D721Med (cell line): ENCODE measurements at regions not wholly inside any gene's neighbourhood (a gene's known extent, or its start where the extent isn't known, plus 50 kb on each side); places are given as distances from the start of the nearest gene placed in this dataset.

Experiments used
- DNase-seq: peaks from one replicate; pipeline ENCODE4 v3.0.0; 2011; ENCODE audit warnings: low spot score; ENCODE audit not compliant: insufficient read length
- FAIRE-seq: peaks from 2 replicates; lab custom pipeline; 2011; peaks lifted over from hg19 to GRCh38; lab: Jason Lieb, UNC
- TF ChIP-seq, protein P1 (sequence below): IDR thresholded peaks from 2 replicates; pipeline ENCODE4 v1.5.1; 2012; ENCODE audit warnings: mild to moderate bottlenecking, control low read depth; ENCODE audit not compliant: insufficient read depth; ENCODE audit errors: missing control alignments

DNA sequence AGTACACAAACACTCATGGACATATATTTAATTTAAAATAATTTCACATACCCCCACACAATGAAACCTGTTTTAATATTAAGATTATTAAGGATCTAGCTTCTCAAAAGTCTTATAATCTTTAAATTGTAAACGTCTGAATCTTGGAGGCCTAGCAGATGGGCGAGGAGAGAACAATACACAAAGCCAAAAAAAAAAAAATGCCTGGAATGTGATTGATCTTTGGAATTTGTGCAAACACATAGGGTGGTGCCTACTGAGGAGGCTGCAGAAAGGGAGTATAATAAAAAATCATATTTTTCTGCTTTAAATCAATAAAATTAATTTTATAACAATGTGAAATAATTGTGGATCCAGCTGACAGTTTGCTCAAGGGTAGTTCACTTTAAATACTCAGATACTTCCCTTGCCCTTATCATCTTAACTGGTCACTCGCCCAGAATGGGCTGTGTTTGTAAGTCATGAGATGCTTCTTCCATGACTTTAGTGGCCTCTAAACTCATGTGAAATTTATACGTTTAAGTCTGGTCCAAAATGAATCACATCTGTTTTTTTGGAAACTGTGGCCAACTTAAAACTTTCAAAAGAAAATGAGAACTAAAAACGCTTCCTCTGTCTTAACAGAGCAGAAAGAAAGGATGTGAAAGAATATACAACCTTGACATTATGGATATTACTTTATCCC lies 802.8 kb upstream of the CXADR start:
- no peak for FAIRE-seq
- TF ChIP-seq, protein P1, sequence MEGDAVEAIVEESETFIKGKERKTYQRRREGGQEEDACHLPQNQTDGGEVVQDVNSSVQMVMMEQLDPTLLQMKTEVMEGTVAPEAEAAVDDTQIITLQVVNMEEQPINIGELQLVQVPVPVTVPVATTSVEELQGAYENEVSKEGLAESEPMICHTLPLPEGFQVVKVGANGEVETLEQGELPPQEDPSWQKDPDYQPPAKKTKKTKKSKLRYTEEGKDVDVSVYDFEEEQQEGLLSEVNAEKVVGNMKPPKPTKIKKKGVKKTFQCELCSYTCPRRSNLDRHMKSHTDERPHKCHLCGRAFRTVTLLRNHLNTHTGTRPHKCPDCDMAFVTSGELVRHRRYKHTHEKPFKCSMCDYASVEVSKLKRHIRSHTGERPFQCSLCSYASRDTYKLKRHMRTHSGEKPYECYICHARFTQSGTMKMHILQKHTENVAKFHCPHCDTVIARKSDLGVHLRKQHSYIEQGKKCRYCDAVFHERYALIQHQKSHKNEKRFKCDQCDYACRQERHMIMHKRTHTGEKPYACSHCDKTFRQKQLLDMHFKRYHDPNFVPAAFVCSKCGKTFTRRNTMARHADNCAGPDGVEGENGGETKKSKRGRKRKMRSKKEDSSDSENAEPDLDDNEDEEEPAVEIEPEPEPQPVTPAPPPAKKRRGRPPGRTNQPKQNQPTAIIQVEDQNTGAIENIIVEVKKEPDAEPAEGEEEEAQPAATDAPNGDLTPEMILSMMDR = no peak
- DNase-seq = no peak

GRCh38 chr21:16711757-16712156 lies 801.1 kb upstream of the CXADR start:
- TF ChIP-seq, protein P1 = no peak
- DNase-seq = no peak
- no peak for FAIRE-seq

GRCh38 chr21:16713331-16714117 lies 799.3 kb upstream of the CXADR start:
- TF ChIP-seq, protein P1 = no peak
- DNase-seq = no peak
- no peak for FAIRE-seq

GRCh38 chr21:16740511-16740910 lies 772.3 kb upstream of the CXADR start:
- TF ChIP-seq, protein P1 = no peak
- DNase-seq (no peak), FAIRE-seq (no peak)

DNA sequence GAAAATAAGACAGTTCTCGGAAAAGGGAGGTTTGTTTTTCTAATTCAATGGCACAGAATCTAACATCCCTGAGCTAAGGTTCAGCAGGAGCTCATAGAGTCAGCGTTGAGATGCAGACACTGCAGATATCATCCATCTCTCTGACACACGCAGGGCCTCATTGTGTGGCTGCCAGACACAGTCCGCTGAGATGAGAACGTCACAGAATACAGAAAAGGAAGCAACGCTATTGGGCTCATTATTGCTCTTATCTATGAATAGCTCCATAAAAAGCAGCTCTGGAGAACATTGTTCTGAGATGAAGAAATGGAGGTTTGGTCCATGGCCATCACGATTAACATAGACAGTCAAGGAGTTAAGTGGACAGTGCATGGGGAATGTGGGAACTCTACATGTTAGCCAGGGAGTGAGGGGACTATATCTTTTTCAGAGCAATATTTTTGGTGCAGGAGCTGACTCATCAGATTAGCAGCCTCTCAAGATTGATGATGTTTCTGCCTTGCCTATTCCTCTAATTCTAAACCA lies 771.6 kb upstream of the CXADR start:
- no peak for FAIRE-seq
- DNase-seq = no peak
- TF ChIP-seq, protein P1 = no peak

GRCh38 chr21:16742131-16742641 lies 770.7 kb upstream of the CXADR start:
- FAIRE-seq = no peak
- TF ChIP-seq, protein P1 = no peak
- no peak for DNase-seq

GRCh38 chr21:16742741-16743140 lies 770.1 kb upstream of the CXADR start:
- DNase-seq (no peak), FAIRE-seq (no peak)
- TF ChIP-seq, protein P1 = no peak
